ENCODE measurements at regions not wholly inside any gene's neighbourhood (a gene's known extent, or its start where the extent isn't known, plus 50 kb on each side); places are given as distances from the start of the nearest gene placed in this dataset.

- intact Hi-C loops (cut with micrococcal nuclease), result no loop called here
These were observed 1094.5 kb upstream of the CDH6 start for GRCh38 chr5:30098940-30099339.

GRCh38 chr5:30092548-30092947 is 1100.9 kb upstream of the CDH6 start:
- intact Hi-C loops (cut with micrococcal nuclease), result no loop called here

GRCh38 chr5:30069441-30070263 is 1123.8 kb upstream of the CDH6 start:
- intact Hi-C loops (cut with micrococcal nuclease), result no loop called here

GRCh38 chr5:30063503-30063902 is 1130.0 kb upstream of the CDH6 start:
- intact Hi-C loops (cut with micrococcal nuclease), result no loop called here

GRCh38 chr5:30051976-30052375 is 1141.5 kb upstream of the CDH6 start:
- intact Hi-C loops (cut with micrococcal nuclease), result no loop called here

GRCh38 chr5:30050056-30050815 is 1143.2 kb upstream of the CDH6 start:
- intact Hi-C loops (cut with micrococcal nuclease), result no loop called here

GRCh38 chr5:30042677-30043076 is 1150.8 kb upstream of the CDH6 start:
- intact Hi-C loops (cut with micrococcal nuclease), result loop anchor here (5.0 kb wide), 1 partner anchor 1145 kb away; no protein-coding TSS in a partner anchor

GRCh38 chr5:30041831-30042385 is 1151.6 kb upstream of the CDH6 start:
- intact Hi-C loops (cut with micrococcal nuclease), result loop anchor here (5.0 kb wide), 1 partner anchor 1145 kb away; no protein-coding TSS in a partner anchor

GRCh38 chr5:30041291-30041690 is 1152.2 kb upstream of the CDH6 start:
- intact Hi-C loops (cut with micrococcal nuclease), result loop anchor here (5.0 kb wide), 1 partner anchor 1146 kb away; no protein-coding TSS in a partner anchor

- intact Hi-C loops (cut with micrococcal nuclease), result loop anchor here (5.0 kb wide), 1 partner anchor 1147 kb away; no protein-coding TSS in a partner anchor
These were observed 1152.9 kb upstream of the CDH6 start for GRCh38 chr5:30040488-30041118.

GRCh38 chr5:30039379-30039778 is 1154.1 kb upstream of the CDH6 start:
- intact Hi-C loops (cut with micrococcal nuclease), result no loop called here

GRCh38 chr5:30034870-30035269 is 1158.6 kb upstream of the CDH6 start:
- intact Hi-C loops (cut with micrococcal nuclease), result no loop called here

- intact Hi-C loops (cut with micrococcal nuclease), result no loop called here
These were observed 1163.4 kb upstream of the CDH6 start for GRCh38 chr5:30030101-30030500.

- intact Hi-C loops (cut with micrococcal nuclease), result no loop called here
These were observed 1191.7 kb upstream of the CDH6 start for GRCh38 chr5:30001826-30002225.

- intact Hi-C loops (cut with micrococcal nuclease), result no loop called here
These were observed 1193.3 kb upstream of the CDH6 start for GRCh38 chr5:30000231-30000630.

GRCh38 chr5:29995154-29995553 is 1198.3 kb upstream of the CDH6 start:
- intact Hi-C loops (cut with micrococcal nuclease), result no loop called here

GRCh38 chr5:29994519-29994918 is 1199.0 kb upstream of the CDH6 start:
- intact Hi-C loops (cut with micrococcal nuclease), result no loop called here

- intact Hi-C loops (cut with micrococcal nuclease), result no loop called here
These were observed 1200.2 kb upstream of the CDH6 start for GRCh38 chr5:29993286-29993685.

GRCh38 chr5:29992248-29992647 is 1201.2 kb upstream of the CDH6 start:
- intact Hi-C loops (cut with micrococcal nuclease), result no loop called here

GRCh38 chr5:29990681-29991080 is 1202.8 kb upstream of the CDH6 start:
- intact Hi-C loops (cut with micrococcal nuclease), result no loop called here

- intact Hi-C loops (cut with micrococcal nuclease), result no loop called here
These were observed 1209.3 kb upstream of the CDH6 start for GRCh38 chr5:29984156-29984540.

Data from T-helper 1 cell treated with Interleukin-12 subunit alpha and Interleukin-12 subunit beta and Interleukin-4 antibody, amounts not matched to agents 30 ng/mL and 1 ng/mL, for 36 hours (primary cell).